DOHH2 (cell line): ENCODE measurements at regions not wholly inside any gene's neighbourhood (a gene's known extent, or its start where the extent isn't known, plus 50 kb on each side); places are given as distances from the start of the nearest gene placed in this dataset.
"Not testable (repeated sequence)": the region's sequence is repeated elsewhere in the genome, so short reads cannot be mapped to it uniquely, and the experiment has no call there.

Experiments
- H3F3A ChIP-seq: fragments of 200-600 bp; sonication (generic), shearing (Covaris generic); 2 replicates; pipeline ENCODE4 v1.6.0; 2016; ENCODE audit warnings: antibody characterized with exemption, mild to moderate bottlenecking; ENCODE audit not compliant: control insufficient read depth, insufficient read depth
- H3K27ac ChIP-seq: fragments of 200-600 bp; sonication (generic); 2 replicates; pipeline ENCODE4 v1.5.1; 2014; ENCODE audit warnings: low read depth, mild to moderate bottlenecking, low read length, moderate library complexity
- H3K27me3 ChIP-seq: fragments of 200-600 bp; sonication (generic); 2 replicates; pipeline ENCODE4 v1.6.1; 2014; ENCODE audit warnings: mild to moderate bottlenecking, low read length, mixed read lengths; ENCODE audit not compliant: control insufficient read depth
- H3K36me3 ChIP-seq: fragments of 200-600 bp; sonication (generic); 2 replicates; pipeline ENCODE4 v1.6.1; 2014; ENCODE audit warnings: mild to moderate bottlenecking, low read length, moderate library complexity, mixed read lengths; ENCODE audit not compliant: control insufficient read depth
- H3K4me1 ChIP-seq: fragments of 200-600 bp; sonication (generic); 2 replicates; pipeline ENCODE4 v1.6.1; 2014; ENCODE audit warnings: mild to moderate bottlenecking, low read length, mixed read lengths; ENCODE audit not compliant: control insufficient read depth
- H3K4me2 ChIP-seq: fragments of 200-600 bp; sonication (generic); 2 replicates; pipeline ENCODE4 v1.6.0; 2014; ENCODE audit warnings: mild to moderate bottlenecking, low read length, moderate library complexity
- H3K4me3 ChIP-seq: fragments of 200-600 bp; sonication (generic); 2 replicates; pipeline ENCODE4 v1.5.1; 2014; ENCODE audit warnings: mild to moderate bottlenecking, low read length, mixed read lengths
- H3K79me2 ChIP-seq: fragments of 200-600 bp; sonication (generic); 2 replicates; pipeline ENCODE4 v1.6.1; 2014; ENCODE audit warnings: mild to moderate bottlenecking, low read length, mixed read lengths; ENCODE audit not compliant: control insufficient read depth
- H3K9me2 ChIP-seq: fragments of 200-600 bp; sonication (generic); replicated peaks from 2 replicates; pipeline ENCODE4 v1.6.1; 2014; ENCODE audit warnings: mild to moderate bottlenecking, low read length, mixed read lengths; ENCODE audit not compliant: control insufficient read depth
- H3K9me3 ChIP-seq: fragments of 200-600 bp; sonication (generic); 2 replicates; pipeline ENCODE4 v1.6.1; 2014; ENCODE audit warnings: antibody characterized with exemption, low read length, mixed read lengths; ENCODE audit not compliant: control insufficient read depth, insufficient read depth
- H4K20me1 ChIP-seq: fragments of 200-600 bp; sonication (generic); 2 replicates; pipeline ENCODE4 v1.6.0; 2014; ENCODE audit warnings: low read depth, mild to moderate bottlenecking, antibody characterized with exemption, low read length, moderate library complexity; ENCODE audit not compliant: control insufficient read depth, insufficient read depth
- EZH2phosphoT487 ChIP-seq: fragments of 200-600 bp; sonication (generic); IDR thresholded peaks from 2 replicates; pipeline ENCODE4 v1.6.1; 2017; ENCODE audit warnings: borderline replicate concordance, mild to moderate bottlenecking, antibody characterized with exemption, low read length, moderate library complexity, mixed read lengths
- TF ChIP-seq, protein P1 (sequence below): fragments of 200-600 bp; sonication (generic); IDR thresholded peaks from one replicate; pipeline ENCODE4 v1.5.1; 2014; ENCODE audit warnings: antibody characterized with exemption, mild to moderate bottlenecking, low read depth, low read length; ENCODE audit not compliant: poor library complexity, severe bottlenecking

DNA sequence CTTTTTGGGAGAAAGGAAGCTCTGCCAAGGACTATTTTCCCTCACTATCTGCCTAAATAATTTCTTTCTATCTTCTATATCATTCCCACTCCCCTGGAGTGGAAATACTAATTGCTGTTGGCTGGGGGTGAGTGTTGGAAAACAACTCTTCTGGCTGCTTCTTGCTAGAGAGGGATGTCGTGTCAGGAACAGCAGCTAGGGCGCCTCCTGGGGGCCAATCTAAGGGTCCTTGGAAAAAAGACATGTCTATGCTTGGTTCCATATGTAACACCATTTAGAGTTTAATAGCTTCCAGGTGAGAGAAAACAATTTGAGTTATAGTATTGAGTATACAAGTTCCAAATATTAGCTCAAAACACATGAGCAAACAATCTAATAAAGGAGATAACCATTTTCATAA, 111.3 kb downstream of the MAGEE1 start:
- TF ChIP-seq, protein P1, sequence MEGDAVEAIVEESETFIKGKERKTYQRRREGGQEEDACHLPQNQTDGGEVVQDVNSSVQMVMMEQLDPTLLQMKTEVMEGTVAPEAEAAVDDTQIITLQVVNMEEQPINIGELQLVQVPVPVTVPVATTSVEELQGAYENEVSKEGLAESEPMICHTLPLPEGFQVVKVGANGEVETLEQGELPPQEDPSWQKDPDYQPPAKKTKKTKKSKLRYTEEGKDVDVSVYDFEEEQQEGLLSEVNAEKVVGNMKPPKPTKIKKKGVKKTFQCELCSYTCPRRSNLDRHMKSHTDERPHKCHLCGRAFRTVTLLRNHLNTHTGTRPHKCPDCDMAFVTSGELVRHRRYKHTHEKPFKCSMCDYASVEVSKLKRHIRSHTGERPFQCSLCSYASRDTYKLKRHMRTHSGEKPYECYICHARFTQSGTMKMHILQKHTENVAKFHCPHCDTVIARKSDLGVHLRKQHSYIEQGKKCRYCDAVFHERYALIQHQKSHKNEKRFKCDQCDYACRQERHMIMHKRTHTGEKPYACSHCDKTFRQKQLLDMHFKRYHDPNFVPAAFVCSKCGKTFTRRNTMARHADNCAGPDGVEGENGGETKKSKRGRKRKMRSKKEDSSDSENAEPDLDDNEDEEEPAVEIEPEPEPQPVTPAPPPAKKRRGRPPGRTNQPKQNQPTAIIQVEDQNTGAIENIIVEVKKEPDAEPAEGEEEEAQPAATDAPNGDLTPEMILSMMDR, result no peak
- no peak for TF ChIP-seq EZH2phosphoT487
- Histone ChIP-seq H3K4me2 (no peak overlapping the region), H4K20me1 (no peaks in the 10 kb centered on the region), H3K27me3 (no peaks in the 10 kb centered on the region), H3K9me2 (no peaks in the 10 kb centered on the region), H3K27ac (no peak overlapping the region), H3K4me3 (no peak overlapping the region), H3K36me3 (no peaks in the 10 kb centered on the region), H3K4me1 (no peaks in the 10 kb centered on the region), H3K9me3 (no peaks in the 10 kb centered on the region), H3K79me2 (no peaks in the 10 kb centered on the region), H3F3A (no peaks in the 10 kb centered on the region)

DNA sequence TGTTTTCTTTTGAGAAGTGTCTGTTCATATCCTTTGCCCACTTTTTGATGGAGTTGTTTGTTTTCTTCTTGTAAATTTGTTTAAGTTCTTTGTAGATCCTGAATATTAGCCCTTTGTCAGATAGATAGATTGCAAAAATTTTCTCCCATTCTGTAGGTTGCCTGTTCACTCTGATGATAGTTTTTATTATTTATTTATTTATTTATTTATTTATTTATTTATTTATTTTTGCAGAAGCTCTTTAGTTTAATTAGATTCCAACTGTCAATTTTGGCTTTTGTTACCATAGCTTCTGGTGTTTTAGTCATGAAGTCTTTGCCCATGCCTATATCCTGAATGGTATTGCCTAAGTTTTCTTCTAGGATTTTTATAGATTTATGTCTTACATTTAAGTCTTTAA, 115.9 kb downstream of the MAGEE1 start:
- not testable (repeated sequence) for H3K9me2 ChIP-seq, H3K4me1 ChIP-seq, H3K4me2 ChIP-seq, H4K20me1 ChIP-seq, H3K4me3 ChIP-seq, H3K36me3 ChIP-seq, H3K9me3 ChIP-seq, H3F3A ChIP-seq, H3K79me2 ChIP-seq, H3K27me3 ChIP-seq, H3K27ac ChIP-seq

DNA sequence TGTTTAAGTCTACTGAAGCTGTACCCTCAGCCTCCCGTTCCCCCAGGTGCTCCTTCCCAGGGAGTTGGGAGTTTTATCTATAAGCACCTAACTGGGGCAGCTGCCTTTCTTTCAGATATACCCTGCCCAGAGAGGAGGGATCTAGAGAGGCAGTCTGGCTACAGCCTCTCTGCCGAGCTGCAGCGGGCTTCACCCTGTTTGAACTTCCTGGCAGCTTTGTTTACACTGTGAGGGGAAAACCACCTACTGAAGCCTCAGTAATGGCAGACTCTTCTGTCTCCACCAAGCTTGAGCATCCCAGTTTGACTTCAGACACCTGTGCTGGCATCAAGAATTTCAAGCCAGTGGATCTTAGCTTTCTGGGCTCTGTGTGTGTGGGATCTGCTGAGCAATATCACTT, 122.5 kb downstream of the MAGEE1 start:
- H3F3A ChIP-seq, result no peaks in the 10 kb centered on the region
- no peaks in the 10 kb centered on the region for H3K4me1 ChIP-seq
- H3K27ac ChIP-seq, result no peak overlapping the region
- H3K4me3 ChIP-seq, result no peak overlapping the region
- no peak overlapping the region for H3K4me2 ChIP-seq
- H3K9me2 ChIP-seq, result no peaks in the 10 kb centered on the region
- H3K27me3 ChIP-seq, result no peaks in the 10 kb centered on the region
- H3K9me3 ChIP-seq, result no peaks in the 10 kb centered on the region
- no peaks in the 10 kb centered on the region for H3K36me3 ChIP-seq
- no peaks in the 10 kb centered on the region for H3K79me2 ChIP-seq
- no peaks in the 10 kb centered on the region for H4K20me1 ChIP-seq
- no peak for TF ChIP-seq EZH2phosphoT487
- TF ChIP-seq, protein P1, result no peak

DNA sequence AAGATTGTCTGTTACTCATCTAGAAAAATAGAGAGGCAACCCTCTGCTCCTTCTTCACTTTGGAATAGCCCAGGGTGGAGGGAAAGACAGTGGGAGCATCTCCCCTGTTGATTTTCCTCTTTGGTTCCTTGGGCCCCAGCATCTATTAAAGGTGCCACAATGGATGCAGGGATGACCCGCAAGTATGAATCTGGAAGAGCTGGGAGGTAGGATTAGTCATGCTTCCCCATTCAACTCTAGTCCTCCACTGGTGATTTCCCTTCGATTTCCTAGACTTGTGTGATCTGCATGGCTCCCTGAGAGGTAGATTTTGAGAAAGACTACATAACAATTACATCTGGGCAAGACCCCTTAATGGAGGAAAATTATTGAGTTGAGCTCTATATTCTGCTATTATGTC, 127.8 kb downstream of the MAGEE1 start:
- Histone ChIP-seq H3K9me2 (no peaks in the 10 kb centered on the region), H3K4me2 (no peak overlapping the region), H4K20me1 (no peaks in the 10 kb centered on the region), H3K27ac (no peak overlapping the region), H3K4me3 (no peak overlapping the region), H3K27me3 (no peaks in the 10 kb centered on the region), H3F3A (no peaks in the 10 kb centered on the region), H3K79me2 (no peaks in the 10 kb centered on the region), H3K9me3 (no peaks in the 10 kb centered on the region), H3K36me3 (no peaks in the 10 kb centered on the region), H3K4me1 (no peaks in the 10 kb centered on the region)
- TF ChIP-seq EZH2phosphoT487, result no peak
- TF ChIP-seq, protein P1, result no peak
